ENCODE measurements at regions not wholly inside any gene's neighbourhood (a gene's known extent, or its start where the extent isn't known, plus 50 kb on each side); places are given as distances from the start of the nearest gene placed in this dataset.
A peak's percentile ranks its signal among the peaks of the same experiment; 100 is the strongest.

GRCh38 chr5:152532714-152533113, 127.6 kb upstream of the NMUR2 start:
- H3K9ac ChIP-seq (ENCODE audit: low read length) = no peak overlapping the region
- TF ChIP-seq EZH2phosphoT487 (conservative IDR thresholded peaks at IDR 0.05; ENCODE audit: low read length) = no peak
- TF ChIP-seq, protein P1, sequence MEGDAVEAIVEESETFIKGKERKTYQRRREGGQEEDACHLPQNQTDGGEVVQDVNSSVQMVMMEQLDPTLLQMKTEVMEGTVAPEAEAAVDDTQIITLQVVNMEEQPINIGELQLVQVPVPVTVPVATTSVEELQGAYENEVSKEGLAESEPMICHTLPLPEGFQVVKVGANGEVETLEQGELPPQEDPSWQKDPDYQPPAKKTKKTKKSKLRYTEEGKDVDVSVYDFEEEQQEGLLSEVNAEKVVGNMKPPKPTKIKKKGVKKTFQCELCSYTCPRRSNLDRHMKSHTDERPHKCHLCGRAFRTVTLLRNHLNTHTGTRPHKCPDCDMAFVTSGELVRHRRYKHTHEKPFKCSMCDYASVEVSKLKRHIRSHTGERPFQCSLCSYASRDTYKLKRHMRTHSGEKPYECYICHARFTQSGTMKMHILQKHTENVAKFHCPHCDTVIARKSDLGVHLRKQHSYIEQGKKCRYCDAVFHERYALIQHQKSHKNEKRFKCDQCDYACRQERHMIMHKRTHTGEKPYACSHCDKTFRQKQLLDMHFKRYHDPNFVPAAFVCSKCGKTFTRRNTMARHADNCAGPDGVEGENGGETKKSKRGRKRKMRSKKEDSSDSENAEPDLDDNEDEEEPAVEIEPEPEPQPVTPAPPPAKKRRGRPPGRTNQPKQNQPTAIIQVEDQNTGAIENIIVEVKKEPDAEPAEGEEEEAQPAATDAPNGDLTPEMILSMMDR (IDR thresholded peaks at IDR 0.05; ENCODE audit: insufficient read depth, low read length, poor library complexity, severe bottlenecking) = peak; percentile 24
- no peaks in the 10 kb centered on the region for H3K9me2 ChIP-seq (replicated peaks; ENCODE audit: insufficient read depth, low read length)
- H4K20me1 ChIP-seq (ENCODE audit: low read depth, low read length) = no peaks in the 10 kb centered on the region
- H2AFZ ChIP-seq (ENCODE audit: low read depth, low read length, severe bottlenecking) = no peak overlapping the region
- H3K4me2 ChIP-seq (ENCODE audit: low read depth, low read length, poor library complexity, severe bottlenecking) = no peak overlapping the region
- H3K36me3 ChIP-seq (ENCODE audit: low read length) = no peaks in the 10 kb centered on the region
- no peaks in the 10 kb centered on the region for H3K79me2 ChIP-seq (ENCODE audit: insufficient read depth, low read length)
- no peaks in the 10 kb centered on the region for H3K27me3 ChIP-seq (ENCODE audit: low read length)
- H3F3A ChIP-seq (ENCODE audit: insufficient read depth) = no peaks in the 10 kb centered on the region
- H3K9me3 ChIP-seq (ENCODE audit: insufficient read depth, low read length) = no peaks in the 10 kb centered on the region
- no peak overlapping the region for H3K27ac ChIP-seq (ENCODE audit: low read depth, low read length)
- H3K4me3 ChIP-seq (ENCODE audit: insufficient read depth, low read length, poor library complexity, severe bottlenecking) = no peak overlapping the region

- Histone ChIP-seq H3K9ac (ENCODE audit: low read length) (no peak overlapping the region), H3K9me3 (ENCODE audit: insufficient read depth, low read length) (no peaks in the 10 kb centered on the region), H2AFZ (ENCODE audit: low read depth, low read length, severe bottlenecking) (no peak overlapping the region), H3K4me3 (ENCODE audit: insufficient read depth, low read length, poor library complexity, severe bottlenecking) (no peak overlapping the region), H3K4me2 (ENCODE audit: low read depth, low read length, poor library complexity, severe bottlenecking) (no peak overlapping the region), H3K27ac (ENCODE audit: low read depth, low read length) (no peak overlapping the region), H3F3A (ENCODE audit: insufficient read depth) (no peaks in the 10 kb centered on the region), H3K27me3 (ENCODE audit: low read length) (no peaks in the 10 kb centered on the region), H3K79me2 (ENCODE audit: insufficient read depth, low read length) (no peaks in the 10 kb centered on the region), H4K20me1 (ENCODE audit: low read depth, low read length) (no peaks in the 10 kb centered on the region), H3K9me2 (replicated peaks; ENCODE audit: insufficient read depth, low read length) (no peaks in the 10 kb centered on the region), H3K36me3 (ENCODE audit: low read length) (no peaks in the 10 kb centered on the region)
- TF ChIP-seq, protein P1 (IDR thresholded peaks at IDR 0.05; ENCODE audit: insufficient read depth, low read length, poor library complexity, severe bottlenecking) = no peak
- TF ChIP-seq EZH2phosphoT487 (conservative IDR thresholded peaks at IDR 0.05; ENCODE audit: low read length) = no peak
Observed at GRCh38 chr5:152534641-152535040, 129.6 kb upstream of the NMUR2 start.

DNA sequence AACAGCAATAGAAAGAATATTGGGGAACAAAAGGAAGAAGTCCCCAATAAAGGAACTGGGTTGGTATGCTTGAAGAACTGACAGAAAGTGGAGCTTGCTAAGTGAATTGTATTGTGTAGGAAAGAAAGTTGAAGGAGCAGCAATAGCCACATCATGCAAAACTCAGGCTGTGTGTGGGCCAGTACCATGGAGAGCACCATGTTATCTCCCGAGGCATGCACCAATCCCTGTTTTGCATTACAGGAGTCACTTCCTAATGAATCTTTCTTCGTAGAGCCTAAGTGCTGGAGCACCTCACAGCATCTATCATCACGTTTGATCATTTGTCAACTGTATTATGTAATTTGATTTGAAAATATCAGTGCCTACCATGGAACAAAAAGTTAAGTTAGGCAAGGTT, 137.7 kb upstream of the NMUR2 start:
- Histone ChIP-seq H3K36me3 (ENCODE audit: low read length) (no peaks in the 10 kb centered on the region), H3K9ac (ENCODE audit: low read length) (no peak overlapping the region), H3K4me3 (ENCODE audit: insufficient read depth, low read length, poor library complexity, severe bottlenecking) (no peak overlapping the region), H3F3A (ENCODE audit: insufficient read depth) (no peaks in the 10 kb centered on the region), H3K27me3 (ENCODE audit: low read length) (no peaks in the 10 kb centered on the region), H3K4me2 (ENCODE audit: low read depth, low read length, poor library complexity, severe bottlenecking) (no peak overlapping the region), H3K9me3 (ENCODE audit: insufficient read depth, low read length) (no peaks in the 10 kb centered on the region), H3K9me2 (replicated peaks; ENCODE audit: insufficient read depth, low read length) (no peaks in the 10 kb centered on the region), H3K79me2 (ENCODE audit: insufficient read depth, low read length) (no peaks in the 10 kb centered on the region), H2AFZ (ENCODE audit: low read depth, low read length, severe bottlenecking) (no peak overlapping the region), H3K27ac (ENCODE audit: low read depth, low read length) (no peak overlapping the region), H4K20me1 (ENCODE audit: low read depth, low read length) (no peaks in the 10 kb centered on the region)
- TF ChIP-seq, protein P1 (IDR thresholded peaks at IDR 0.05; ENCODE audit: insufficient read depth, low read length, poor library complexity, severe bottlenecking) = no peak
- no peak for TF ChIP-seq EZH2phosphoT487 (conservative IDR thresholded peaks at IDR 0.05; ENCODE audit: low read length)

Measured in SU-DHL-6 (cell line).